Pancreas (tissue), 10 donors: ENCODE measurements at regions not wholly inside any gene's neighbourhood (a gene's known extent, or its start where the extent isn't known, plus 50 kb on each side); places are given as distances from the start of the nearest gene placed in this dataset.

Source experiments
- ATAC-seq, 4 donors: fragments of 200-7000 bp; cut with Tn5 transposase; one replicate each; pipeline versions ENCODE4 v1.8.0 to v1.9.1; 2020; ENCODE audit warnings: mild to moderate bottlenecking in 4 of 4, moderate library complexity in 4 of 4
- DNase-seq, 6 donors: peaks; one replicate each; pipeline ENCODE4 v3.0.0-alpha.2; 2020
- FAIRE-seq: peaks from 2 replicates; lab custom pipeline; 2012; peaks lifted over from hg19 to GRCh38; lab: Jason Lieb, UNC
- H3K27ac ChIP-seq, 4 donors: fragments of 200-600 bp; sonication (generic); 1 replicate in 3 of 4; 2 replicates in 1 of 4; pipeline versions ENCODE4 v1.5.0 to v1.8.0; 2020
- H3K27me3 ChIP-seq, 4 donors: fragments of 200-600 bp; one replicate each; pipeline ENCODE4 v1.8.0; 2021
- H3K36me3 ChIP-seq, 3 donors: fragments of 200-600 bp; sonication (generic) in 1 of 3; one replicate each; pipeline versions ENCODE4 v1.5.0 to v1.8.0; 2020 to 2021
- H3K4me1 ChIP-seq, 3 donors: fragments of 200-600 bp; one replicate each; pipeline ENCODE4 v1.8.0; 2021
- H3K4me3 ChIP-seq, 4 donors: fragments of 200-600 bp; sonication (generic) in 2 of 4; one replicate each; pipeline versions ENCODE4 v1.5.0 to v1.8.0; 2020 to 2021
- H3K9me3 ChIP-seq, 4 donors: fragments of 200-600 bp; one replicate each; pipeline ENCODE4 v1.8.0; 2021
- CTCF ChIP-seq, 4 donors: fragments of 200-600 bp; sonication (generic) in 3 of 4; IDR thresholded peaks; one replicate each; pipeline versions ENCODE4 v1.5.0 to v1.8.0; 2021; ENCODE audit warnings: antibody characterized with exemption in 4 of 4
- WGBS, 2 donors: extraction: QIAGEN DNeasy Blood & Tissue Kit; methylation state at CpG; one replicate each; pipeline ENCODE4 v1.1.7; 2013; 5-methylcytosine and 5-hydroxymethylcytosine counted together
- intact Hi-C, 3 donors: fragments of 100-400 bp; cut with DNase I; formaldehyde crosslinking; loops; one replicate each; pipeline versions ENCODE4 v1.11.1 to v1.14.2; 2022
- donor health status: healthy with polysubstance abuse.
- donor health status: DM: no; HTN: no; CAD: no; lungs with moderate emphysema.
- donor health status: DM: no; HTN: no; CAD: no.
- donor health status: control.
- donor health status: control.
- donor health status: Bipolar disorder and iron deficiency.
- donor health status: DM: yes; HTN: yes; CAD: no.
- donor health status: DM: no; HTN: no; CAD: no.
- donor health status: DM: no; HTN: no; CAD: no.
- donor health status: DM: yes; HTN: yes; CAD: no.

- ATAC-seq: no peak
- Histone ChIP-seq H3K9me3 (no peaks in the 10 kb centered on the region), H3K4me3 (no peak overlapping the region), H3K4me1 (no peaks in the 10 kb centered on the region), H3K27me3 (no peaks in the 10 kb centered on the region), H3K27ac (no peak overlapping the region), H3K36me3 (no peaks in the 10 kb centered on the region)
- FAIRE-seq: no peak
- DNase-seq: no peak
- intact Hi-C loops: no loop called here
- no peak for TF ChIP-seq CTCF (IDR thresholded peaks at IDR 0.05)
- WGBS, 2 donors: 70 to 78% methylated on average over 4 of the region's 4 CpGs
These were observed 80.6 kb downstream of the MFSD1 start for GRCh38 chr3:158882445-158882844.

GRCh38 chr3:158896729-158897128, 94.9 kb downstream of the MFSD1 start:
- no peak overlapping the region for H3K27ac ChIP-seq
- DNase-seq (no peak), ATAC-seq (no peak), FAIRE-seq (no peak)
- no peaks in the 10 kb centered on the region for H3K9me3 ChIP-seq
- H3K4me3 ChIP-seq: no peak overlapping the region
- no peaks in the 10 kb centered on the region for H3K27me3 ChIP-seq
- TF ChIP-seq CTCF (IDR thresholded peaks at IDR 0.05): no peak
- H3K36me3 ChIP-seq: no peaks in the 10 kb centered on the region
- intact Hi-C loops: no loop called here
- 20 to 28% methylated on average over 6 of the region's 6 CpGs for WGBS, 2 donors
- no peaks in the 10 kb centered on the region for H3K4me1 ChIP-seq

- no peak for FAIRE-seq
- 84 to 85% methylated on average over 1 of the region's 1 CpG for WGBS, 2 donors
These were observed 104.9 kb downstream of the MFSD1 start for GRCh38 chr3:158906749-158907148.

GRCh38 chr3:158908187-158908734, 106.4 kb downstream of the MFSD1 start:
- H3K9me3 ChIP-seq: no peaks in the 10 kb centered on the region
- ATAC-seq (no peak), FAIRE-seq (no peak), DNase-seq (no peak)
- no peak for TF ChIP-seq CTCF (IDR thresholded peaks at IDR 0.05)
- H3K27ac ChIP-seq: no peak overlapping the region
- no peaks in the 10 kb centered on the region for H3K4me1 ChIP-seq
- no peaks in the 10 kb centered on the region for H3K27me3 ChIP-seq
- 41 to 50% methylated on average over 2 of the region's 2 CpGs for WGBS, 2 donors
- H3K4me3 ChIP-seq: no peak overlapping the region
- H3K36me3 ChIP-seq: no peaks in the 10 kb centered on the region
- intact Hi-C loops: no loop called here

More at GRCh38 chr3:158906749-158907148, 104.9 kb downstream of the MFSD1 start:
- Histone ChIP-seq H3K27ac (no peak overlapping the region), H3K27me3 (no peaks in the 10 kb centered on the region), H3K4me3 (no peak overlapping the region), H3K36me3 (no peaks in the 10 kb centered on the region), H3K9me3 (no peaks in the 10 kb centered on the region), H3K4me1 (no peaks in the 10 kb centered on the region)
- intact Hi-C loops: no loop called here
- no peak for TF ChIP-seq CTCF (IDR thresholded peaks at IDR 0.05)
- DNase-seq: no peak
- ATAC-seq: no peak

- no peaks in the 10 kb centered on the region for H3K27me3 ChIP-seq
- H3K36me3 ChIP-seq: no peaks in the 10 kb centered on the region
- intact Hi-C loops: loop anchor here in 1 of 3 donors (10.0 kb wide), 1 partner anchor 355 kb away; no protein-coding TSS in a partner anchor
- WGBS, 2 donors: 48% methylated on average over 2 of the region's 2 CpGs
- peak in 2 of 4 donors; percentile 16 to 21 for ATAC-seq
- TF ChIP-seq CTCF (IDR thresholded peaks at IDR 0.05): no peak
- H3K9me3 ChIP-seq: no peaks in the 10 kb centered on the region
- FAIRE-seq: no peak
- H3K4me1 ChIP-seq: no peaks in the 10 kb centered on the region
- H3K4me3 ChIP-seq: no peak overlapping the region
- no peak overlapping the region for H3K27ac ChIP-seq
- DNase-seq: no peak
These were observed 108.0 kb downstream of the MFSD1 start for GRCh38 chr3:158909870-158910269.
